AG04450 (cell line): ENCODE measurements at regions not wholly inside any gene's neighbourhood (a gene's known extent, or its start where the extent isn't known, plus 50 kb on each side); places are given as distances from the start of the nearest gene placed in this dataset.

Experiments used
- CTCF ChIA-PET: fragments of 300-600, 350-600 bp; formaldehyde crosslinking; extraction: SDS; loops from one replicate; lab custom pipeline; 2022; ENCODE audit warnings: antibody characterized with exemption, inconsistent platforms; lab: Charles Lee
- POLR2A ChIA-PET: fragments of 350-600 bp; formaldehyde crosslinking; extraction: SDS; loops from one replicate; lab custom pipeline; 2021; ENCODE audit warnings: antibody characterized with exemption, inconsistent platforms; lab: Yijun Ruan, JAX
- DNase-seq: peaks from one replicate; pipeline ENCODE4 v3.0.0-alpha.2; 2011; ENCODE audit warnings: low read depth, low spot score
- H3K27ac ChIP-seq: one replicate; pipeline ENCODE4 v1.5.1; 2012; ENCODE audit warnings: low read depth, low read length, control low read depth
- H3K27me3 ChIP-seq: one replicate; pipeline ENCODE4 v1.6.0; 2012; ENCODE audit warnings: low read length; ENCODE audit not compliant: control insufficient read depth, insufficient read depth
- H3K4me3 ChIP-seq: 2 replicates; pipeline ENCODE4 v1.5.1; 2011; ENCODE audit warnings: mild to moderate bottlenecking, low read depth, low read length, control low read depth
- H3K9me3 ChIP-seq: 2 replicates; pipeline ENCODE4 v1.5.1; 2012; ENCODE audit warnings: low read length; ENCODE audit not compliant: control insufficient read depth, insufficient read depth
- CTCF ChIP-seq: IDR thresholded peaks from 2 replicates; pipeline ENCODE4 v1.5.1; 2011; ENCODE audit warnings: low read depth, low read length, control low read depth, inconsistent platforms

- CTCF ChIA-PET = no interaction called here
- POLR2A ChIA-PET = no interaction called here
- no peak for DNase-seq
- H3K4me3 ChIP-seq = no peak overlapping the region
- H3K27ac ChIP-seq = no peak overlapping the region
- no peaks in the 10 kb centered on the region for H3K27me3 ChIP-seq
- no peaks in the 10 kb centered on the region for H3K9me3 ChIP-seq
- no peak for TF ChIP-seq CTCF
Measured at GRCh38 chr1:108043707-108044106, 78.7 kb upstream of the VAV3 start.

GRCh38 chr1:108042610-108043009 is 77.6 kb upstream of the VAV3 start:
- Histone ChIP-seq H3K9me3 (no peaks in the 10 kb centered on the region), H3K4me3 (no peak overlapping the region), H3K27me3 (no peaks in the 10 kb centered on the region), H3K27ac (no peak overlapping the region)
- ChIA-PET POLR2A (no interaction called here), CTCF (no interaction called here)
- DNase-seq = no peak
- no peak for TF ChIP-seq CTCF

GRCh38 chr1:108041360-108042142 is 76.6 kb upstream of the VAV3 start:
- H3K9me3 ChIP-seq = no peaks in the 10 kb centered on the region
- DNase-seq = no peak
- POLR2A ChIA-PET = no interaction called here
- CTCF ChIA-PET = no interaction called here
- H3K27me3 ChIP-seq = no peaks in the 10 kb centered on the region
- H3K27ac ChIP-seq = no peak overlapping the region
- TF ChIP-seq CTCF = no peak
- no peak overlapping the region for H3K4me3 ChIP-seq

- H3K9me3 ChIP-seq = no peaks in the 10 kb centered on the region
- CTCF ChIA-PET = no interaction called here
- no peak overlapping the region for H3K4me3 ChIP-seq
- POLR2A ChIA-PET = no interaction called here
- no peaks in the 10 kb centered on the region for H3K27me3 ChIP-seq
- TF ChIP-seq CTCF = no peak
- DNase-seq = no peak
- no peak overlapping the region for H3K27ac ChIP-seq
Measured at GRCh38 chr1:108038653-108039236, 73.8 kb upstream of the VAV3 start.

- H3K27me3 ChIP-seq = no peaks in the 10 kb centered on the region
- H3K9me3 ChIP-seq = no peaks in the 10 kb centered on the region
- CTCF ChIA-PET = no interaction called here
- no peak for DNase-seq
- H3K27ac ChIP-seq = no peak overlapping the region
- TF ChIP-seq CTCF = no peak
- no peak overlapping the region for H3K4me3 ChIP-seq
- POLR2A ChIA-PET = no interaction called here
Measured at GRCh38 chr1:108036796-108037562, 72.0 kb upstream of the VAV3 start.
